ENCODE measurements at regions not wholly inside any gene's neighbourhood (a gene's known extent, or its start where the extent isn't known, plus 50 kb on each side); places are given as distances from the start of the nearest gene placed in this dataset.

DNA sequence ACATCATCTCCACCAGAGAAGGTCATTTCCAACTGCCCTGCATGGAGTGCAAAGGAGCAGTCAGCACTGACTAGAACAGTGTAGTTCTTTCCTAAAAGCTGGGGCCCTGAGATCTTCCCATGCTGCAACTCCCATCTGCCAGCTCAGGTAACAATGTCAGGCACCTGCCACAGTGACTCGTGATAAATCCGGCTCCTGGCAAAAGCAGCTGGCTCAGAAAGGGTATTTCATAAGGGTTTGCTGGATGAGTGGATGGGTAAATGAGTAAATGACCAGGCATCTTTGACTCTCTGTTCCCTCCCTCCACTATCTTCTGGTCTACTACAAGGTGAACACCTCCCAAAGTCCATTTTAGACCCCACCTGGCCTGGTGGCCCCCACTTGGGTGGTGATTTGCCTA lies 403.6 kb downstream of the NXPE2 start:
- no peak for DNase-seq (ENCODE audit: low spot score)

- DNase-seq (ENCODE audit: low spot score), result no peak
Observed at GRCh38 chr11:115083144-115083806, 404.9 kb downstream of the NXPE2 start.

- no peak for DNase-seq (ENCODE audit: low spot score)
Observed at GRCh38 chr11:115084231-115084630, 405.9 kb downstream of the NXPE2 start.

DNA sequence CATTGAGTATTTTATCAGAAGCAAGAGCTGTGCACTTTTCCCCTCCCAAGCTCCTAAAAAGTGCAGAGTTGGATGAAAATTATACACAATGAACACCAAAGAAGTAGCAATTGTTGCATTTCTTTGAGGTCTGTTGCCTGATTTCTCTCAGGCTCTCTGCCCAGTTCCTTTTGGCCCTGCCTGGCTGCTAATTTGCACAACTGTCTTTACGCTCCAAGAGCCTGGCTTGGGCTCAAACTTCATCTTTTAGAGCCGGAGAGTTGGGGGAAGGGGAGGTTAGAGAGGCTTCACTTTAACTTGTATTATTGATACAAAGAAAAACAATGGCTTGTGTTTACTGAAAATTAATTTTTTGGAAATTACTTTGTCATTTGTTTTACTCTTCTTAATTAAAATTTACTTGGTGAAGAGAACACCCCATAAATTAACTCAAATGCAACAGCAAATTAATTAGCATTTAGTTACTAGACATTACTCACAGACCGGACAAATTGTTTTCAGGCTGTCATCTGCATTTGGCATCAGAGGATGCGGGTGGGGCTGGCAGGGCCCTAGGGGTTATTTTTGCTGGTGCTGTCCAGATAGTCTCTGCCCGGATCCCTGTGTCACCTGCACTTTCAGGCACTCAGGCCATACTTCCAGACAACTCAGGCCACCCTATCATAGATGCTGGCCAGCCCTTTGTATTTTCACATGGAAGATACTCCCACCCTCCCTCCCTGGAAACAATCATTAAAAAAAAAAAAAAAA lies 407.3 kb downstream of the NXPE2 start:
- no peak for DNase-seq (ENCODE audit: low spot score)

- DNase-seq (ENCODE audit: low spot score), result no peak
Observed at GRCh38 chr11:115087791-115088190, 409.5 kb downstream of the NXPE2 start.

GRCh38 chr11:115092516-115092915 lies 411.7 kb downstream of the CADM1 start:
- no peak for DNase-seq (ENCODE audit: low spot score)

- DNase-seq (ENCODE audit: low spot score), result no peak
Observed at GRCh38 chr11:115097796-115098408, 406.3 kb downstream of the CADM1 start.

DNA sequence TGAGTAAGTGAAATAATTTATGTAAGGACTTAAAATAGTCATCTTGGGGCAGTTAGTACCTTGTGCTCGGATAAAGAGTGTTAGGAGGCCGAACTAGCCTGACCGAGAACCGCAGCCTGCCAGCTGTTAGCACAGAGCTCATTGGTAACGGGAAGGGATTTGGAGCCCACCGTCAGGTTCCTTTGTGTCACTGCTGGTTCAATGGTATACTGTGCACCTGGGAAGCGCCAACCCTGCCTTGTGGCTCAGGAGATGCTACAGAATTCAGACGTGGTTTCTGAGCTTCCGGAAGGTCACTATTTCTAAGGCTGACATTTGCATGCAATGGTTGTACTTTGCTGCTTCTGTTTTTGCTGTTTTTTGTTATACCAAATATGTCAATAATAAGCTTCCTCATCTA lies 403.5 kb downstream of the CADM1 start:
- no peak for DNase-seq (ENCODE audit: low spot score)

DNA sequence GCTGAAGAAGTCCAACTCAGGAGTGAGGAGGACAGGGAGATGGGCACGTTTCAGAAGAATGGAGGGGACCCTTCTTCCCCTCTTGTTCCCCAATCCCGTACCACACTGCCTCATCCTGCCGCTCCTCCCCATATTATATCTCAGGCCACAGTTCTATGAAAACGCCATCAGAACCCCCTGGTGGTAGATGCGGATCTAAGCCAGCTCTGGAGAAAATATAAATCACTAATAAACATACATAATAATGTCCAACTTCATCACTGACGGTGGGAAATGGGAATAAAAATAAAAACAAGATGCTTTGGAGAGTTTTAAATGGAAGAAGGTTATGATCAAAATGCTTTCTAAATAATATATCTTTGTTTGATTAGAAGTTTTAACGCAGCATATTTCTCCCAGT lies 400.3 kb downstream of the CADM1 start:
- DNase-seq (ENCODE audit: low spot score), result no peak

- no peak for DNase-seq (ENCODE audit: low spot score)
Observed at GRCh38 chr11:115104851-115105453, 399.3 kb downstream of the CADM1 start.

- DNase-seq (ENCODE audit: low spot score), result no peak
Observed at GRCh38 chr11:115111066-115111465, 393.1 kb downstream of the CADM1 start.

GRCh38 chr11:115112754-115113153 lies 391.5 kb downstream of the CADM1 start:
- DNase-seq (ENCODE audit: low spot score), result no peak

- DNase-seq (ENCODE audit: low spot score), result no peak
Observed at GRCh38 chr11:115117956-115118493, 386.2 kb downstream of the CADM1 start.

GRCh38 chr11:115119146-115119545 lies 385.1 kb downstream of the CADM1 start:
- DNase-seq (ENCODE audit: low spot score), result no peak
